HG02759 (cell line): ENCODE measurements at regions not wholly inside any gene's neighbourhood (a gene's known extent, or its start where the extent isn't known, plus 50 kb on each side); places are given as distances from the start of the nearest gene placed in this dataset.
"Not testable (repeated sequence)": the region's sequence is repeated elsewhere in the genome, so short reads cannot be mapped to it uniquely, and the experiment has no call there.

Experiments used
- ATAC-seq: cut with Tn5 transposase; IDR thresholded peaks from one replicate; pipeline ENCODE4 v1.9.1; 2021; ENCODE audit warnings: mild to moderate bottlenecking, moderate library complexity; ENCODE audit not compliant: unreplicated experiment

DNA sequence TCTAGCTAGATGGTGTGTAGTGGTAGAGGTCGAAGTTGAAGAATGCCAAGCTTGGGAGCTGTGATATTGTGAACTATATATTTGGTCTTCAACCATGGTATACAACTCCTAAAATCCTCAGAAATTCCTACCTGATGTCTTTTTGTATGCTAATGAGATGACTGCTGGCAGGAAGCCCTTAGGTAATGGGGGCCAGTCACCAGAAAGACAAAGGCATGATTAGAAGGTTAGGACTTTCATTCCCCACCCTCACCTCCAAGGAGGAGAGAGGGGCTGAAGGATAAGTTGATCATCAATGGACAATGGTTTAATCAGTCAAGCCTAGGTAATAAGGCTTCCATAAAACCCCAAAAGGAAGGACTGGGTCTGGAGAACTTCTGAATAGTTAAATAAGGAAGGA is 285.7 kb upstream of the POU5F2 start:
- ATAC-seq: no peak

DNA sequence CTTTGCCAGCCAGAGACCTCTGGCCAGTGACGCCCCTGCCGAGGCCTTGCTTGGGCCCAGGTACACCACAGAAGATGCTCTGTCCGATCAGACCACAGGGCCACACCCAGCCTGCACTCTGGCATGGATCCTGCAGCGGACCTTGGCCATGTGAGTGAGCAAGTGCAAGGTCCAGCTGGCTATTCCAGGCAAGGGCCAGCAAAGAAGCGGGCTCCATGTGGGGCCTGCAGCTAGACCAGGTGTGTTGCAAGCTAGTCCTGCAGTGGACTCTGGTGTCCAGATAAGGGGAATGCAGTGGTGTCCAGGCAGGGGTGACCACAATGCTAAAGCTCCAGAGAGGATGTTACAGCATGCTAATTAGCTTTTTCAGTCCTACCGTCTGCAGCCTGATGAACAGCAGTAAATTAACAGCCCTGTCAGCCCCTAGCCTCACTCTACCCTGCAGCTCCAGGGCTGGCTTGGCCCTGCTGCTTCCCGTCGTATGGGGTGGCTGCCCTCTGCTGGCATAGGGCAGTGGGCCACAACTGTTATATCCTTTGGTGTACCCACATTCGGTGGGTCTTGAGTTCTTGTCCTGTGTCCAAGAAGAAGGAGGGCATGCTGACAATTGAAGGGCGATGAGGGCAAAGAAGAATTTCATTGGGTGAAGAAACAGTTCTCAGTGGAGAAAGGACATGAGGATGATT is 284.5 kb upstream of the POU5F2 start:
- no peak for ATAC-seq

DNA sequence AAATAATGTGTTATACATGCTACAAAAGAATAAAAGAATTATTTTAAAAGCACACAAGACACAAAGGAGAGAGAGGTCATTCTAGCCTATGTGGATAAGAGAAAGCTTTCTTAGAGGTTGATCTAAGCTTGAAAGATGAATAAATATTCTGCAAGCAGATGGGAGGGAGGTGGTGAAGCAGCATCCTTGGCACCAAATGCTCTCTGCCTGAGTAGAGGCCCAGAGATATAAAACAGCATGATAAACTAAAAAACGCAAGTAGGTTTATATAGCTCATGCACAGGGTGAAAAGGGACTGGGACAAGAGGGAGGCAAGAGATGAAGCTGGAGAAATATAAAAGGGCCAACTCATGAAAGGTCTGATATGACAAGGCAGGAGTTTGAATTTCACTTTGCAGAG is 283.2 kb upstream of the POU5F2 start:
- ATAC-seq: no peak

DNA sequence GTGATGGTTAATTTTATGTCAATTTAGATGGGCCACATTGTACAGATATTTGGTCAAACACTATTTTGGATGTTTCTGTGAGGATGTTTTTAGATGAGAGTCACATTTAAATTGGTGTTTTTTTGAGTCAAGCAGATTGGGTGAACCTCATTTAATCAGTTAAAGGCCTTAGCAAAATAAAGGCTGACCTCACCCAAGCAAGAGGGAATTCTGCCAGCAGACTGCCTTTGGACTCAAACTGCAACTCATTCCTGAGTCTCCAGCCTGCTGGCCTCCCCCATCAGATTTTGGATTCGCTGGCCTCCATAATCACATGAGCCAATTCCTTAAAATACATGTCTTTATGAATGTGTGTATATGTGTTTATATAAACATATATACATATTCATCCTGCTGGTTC is 282.7 kb upstream of the POU5F2 start:
- no peak for ATAC-seq

DNA sequence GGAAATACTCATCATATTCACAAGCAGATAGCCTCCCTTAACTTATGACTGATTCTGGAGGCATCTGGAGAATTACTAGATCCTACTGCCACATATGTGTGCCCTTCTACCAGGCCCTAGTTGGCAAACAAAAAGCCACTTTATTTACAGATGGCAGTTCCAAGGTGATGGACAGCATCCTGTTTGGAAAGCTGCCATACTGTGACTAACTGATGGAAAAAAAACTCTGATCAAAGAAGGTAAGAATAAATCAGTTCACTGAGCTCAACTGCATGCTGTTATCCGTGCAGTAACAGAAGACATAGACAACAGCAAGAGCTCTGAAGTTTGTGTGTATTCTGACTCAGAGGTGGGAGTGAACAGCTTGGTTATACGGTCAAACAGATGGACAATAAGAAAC is 279.8 kb upstream of the POU5F2 start:
- ATAC-seq: no peak

DNA sequence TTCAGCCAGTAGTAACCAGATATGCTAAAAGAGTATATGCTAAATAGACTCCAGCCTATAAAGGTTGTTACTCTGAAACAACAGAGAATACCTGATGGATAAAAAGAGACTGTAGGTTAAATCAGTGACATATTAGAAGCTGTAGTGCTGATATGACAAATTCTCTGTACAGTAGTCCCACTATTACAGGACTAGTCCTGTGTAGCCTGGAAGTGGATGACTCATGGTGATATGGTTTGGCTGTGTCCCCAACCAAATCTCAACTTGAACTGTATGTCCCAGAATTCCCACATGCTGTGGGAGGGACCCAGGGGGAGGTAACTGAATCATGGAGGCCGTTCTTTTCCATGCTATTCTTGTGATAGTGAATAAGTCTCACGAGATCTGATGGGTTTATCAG is 276.2 kb upstream of the POU5F2 start:
- no peak for ATAC-seq

GRCh38 chr5:94010814-94011213 is 269.4 kb upstream of the POU5F2 start:
- ATAC-seq: no peak

DNA sequence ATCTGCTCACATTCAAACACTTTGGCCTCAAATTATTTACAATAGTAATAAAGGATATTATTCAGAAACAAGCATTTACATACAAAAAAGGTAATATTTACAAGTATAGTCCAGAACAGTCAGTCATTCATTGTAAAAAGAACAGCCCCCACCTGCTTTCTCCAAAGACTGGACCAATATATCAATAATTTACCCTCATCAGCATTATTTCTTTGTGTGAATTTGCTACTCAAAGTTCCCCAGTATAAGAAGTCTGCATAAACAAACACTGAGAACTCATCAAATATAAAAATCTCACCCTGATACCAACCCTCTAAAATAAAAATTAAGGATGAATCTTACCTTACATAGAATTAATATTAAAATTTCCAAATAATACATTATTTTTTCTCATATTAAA is 267.8 kb upstream of the POU5F2 start:
- no peak for ATAC-seq

DNA sequence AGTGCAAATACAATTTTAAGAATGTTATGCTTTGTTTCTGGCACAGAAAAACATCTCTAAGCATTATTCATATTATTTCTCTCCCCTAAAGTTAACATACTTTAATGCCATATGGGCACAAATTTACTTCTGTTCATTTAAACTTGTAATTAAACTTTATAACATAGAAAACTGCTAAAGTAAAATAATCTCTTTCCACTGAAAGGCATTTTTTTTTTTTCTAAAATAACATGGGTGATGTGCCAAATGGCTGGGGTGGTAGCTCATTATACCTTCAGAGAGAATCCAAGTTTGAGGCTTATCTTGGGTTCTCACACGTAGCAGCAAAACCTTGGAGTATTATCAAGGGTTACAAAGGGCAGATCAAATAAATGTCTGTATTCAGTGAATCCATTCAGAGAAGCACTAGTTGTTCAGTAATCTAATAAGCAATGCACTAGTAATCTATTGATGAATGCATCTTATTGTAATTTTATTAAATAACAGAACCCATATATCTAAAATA is 257.6 kb upstream of the POU5F2 start:
- no peak for ATAC-seq

- ATAC-seq: no peak
Measured at GRCh38 chr5:93997562-93997961, 256.2 kb upstream of the POU5F2 start.

- peak; percentile 69 for ATAC-seq
Measured at GRCh38 chr5:93995126-93995621, 253.8 kb upstream of the POU5F2 start.

- no peak for ATAC-seq
Measured at GRCh38 chr5:93993161-93993560, 251.8 kb upstream of the POU5F2 start.

GRCh38 chr5:93990504-93991070 is 249.2 kb upstream of the POU5F2 start:
- no peak for ATAC-seq

- not testable (repeated sequence) for ATAC-seq
Measured at GRCh38 chr5:93985940-93986570, 244.7 kb upstream of the POU5F2 start.

DNA sequence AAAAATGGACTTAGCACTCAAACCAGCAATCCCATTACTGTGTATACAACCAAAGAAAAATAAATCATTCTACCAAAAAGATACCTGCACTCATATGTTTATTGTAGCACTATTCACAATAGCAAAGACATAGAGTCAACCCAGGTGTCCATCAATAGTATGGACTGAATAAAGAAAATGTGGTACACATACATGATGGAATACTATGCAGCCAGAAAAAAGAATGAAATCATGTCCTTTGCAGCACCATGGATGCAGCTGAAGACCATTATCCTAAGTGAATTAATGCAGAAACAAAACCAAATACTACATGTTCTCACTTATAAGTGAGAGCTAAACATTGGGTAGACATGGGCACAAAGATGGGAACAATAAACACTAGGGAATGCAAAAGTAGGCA is 236.8 kb upstream of the POU5F2 start:
- ATAC-seq: no peak

- no peak for ATAC-seq
Measured at GRCh38 chr5:93967923-93968322, 226.5 kb upstream of the POU5F2 start.

GRCh38 chr5:93964421-93964820 is 223.0 kb upstream of the POU5F2 start:
- ATAC-seq: no peak

DNA sequence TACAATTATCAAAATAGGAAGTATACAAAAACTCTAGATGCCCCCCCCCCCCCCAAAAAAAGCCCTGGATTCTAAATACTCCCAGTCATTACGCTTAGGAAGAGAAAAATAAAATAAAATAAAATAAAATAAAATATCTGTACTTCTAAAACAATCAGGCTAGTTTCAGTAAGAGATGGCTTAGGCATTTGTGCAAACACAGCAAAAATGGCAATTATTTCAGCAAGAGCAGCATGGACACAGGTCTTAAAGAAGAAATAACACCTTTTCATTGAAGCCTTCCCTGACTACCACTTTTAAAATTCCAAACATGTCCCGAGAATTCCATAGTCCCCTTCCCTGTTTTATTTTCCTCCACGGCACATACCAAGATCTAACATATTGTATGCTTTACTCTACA is 218.6 kb upstream of the POU5F2 start:
- ATAC-seq: no peak

DNA sequence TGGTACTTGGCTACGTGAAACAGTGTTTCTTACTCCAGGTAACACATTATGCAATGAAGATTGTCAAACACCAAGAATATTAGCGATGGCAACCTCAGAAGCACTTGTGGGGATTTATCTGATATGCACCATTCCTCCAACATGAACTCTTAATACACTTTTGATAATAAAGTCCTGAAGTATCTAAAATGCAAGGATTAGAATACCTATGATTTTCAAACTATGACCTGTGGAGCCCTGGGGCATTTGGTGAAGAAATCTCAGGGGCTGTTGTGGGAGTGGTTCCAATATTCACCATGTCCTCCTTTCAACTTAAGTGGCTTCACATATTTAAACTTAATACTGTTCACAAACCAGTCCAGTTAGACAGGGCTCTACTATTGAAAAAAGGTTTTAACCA is 214.6 kb upstream of the POU5F2 start:
- ATAC-seq: no peak

- no peak for ATAC-seq
Measured at GRCh38 chr5:93954421-93955069, 213.1 kb upstream of the POU5F2 start.

GRCh38 chr5:93953442-93953841 is 212.0 kb upstream of the POU5F2 start:
- ATAC-seq: no peak

GRCh38 chr5:93941897-93942296 is 200.5 kb upstream of the POU5F2 start:
- no peak for ATAC-seq
